ENCODE measurements at regions not wholly inside any gene's neighbourhood (a gene's known extent, or its start where the extent isn't known, plus 50 kb on each side); places are given as distances from the start of the nearest gene placed in this dataset.
A peak's percentile ranks its signal among the peaks of the same experiment; 100 is the strongest.

DNA sequence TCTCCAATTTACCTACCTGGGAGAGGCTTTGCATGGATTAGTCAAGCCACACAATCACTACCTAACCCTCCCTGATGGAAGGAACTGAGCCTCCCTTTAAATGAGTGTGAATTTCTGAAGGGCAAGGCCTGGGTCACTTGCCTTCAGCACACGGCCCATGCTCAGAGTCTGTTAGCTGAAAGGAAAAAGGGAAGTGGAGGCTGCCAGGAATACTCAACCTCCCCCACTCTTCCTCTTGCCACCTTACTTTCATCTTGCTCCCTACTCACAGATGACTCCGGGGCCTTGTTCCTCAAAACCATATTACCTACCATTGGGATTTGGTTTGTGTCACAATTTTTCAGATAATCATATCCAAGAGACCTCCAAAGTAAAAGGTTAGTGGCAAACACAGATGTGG lies 220.0 kb downstream of the ABHD5 start:
- Histone ChIP-seq H3K27ac (ENCODE audit: low read length) (no peak overlapping the region), H3K4me3 (ENCODE audit: low read length) (no peak overlapping the region), H3K27me3 (ENCODE audit: low read length) (no peaks in the 10 kb centered on the region), H3K9ac (ENCODE audit: low read length) (no peak overlapping the region), H3K4me2 (ENCODE audit: low read depth, low read length, poor library complexity, severe bottlenecking) (no peak overlapping the region), H4K20me1 (ENCODE audit: insufficient read depth, low read depth, low read length) (no peaks in the 10 kb centered on the region), H3K9me2 (replicated peaks; ENCODE audit: insufficient read depth, low read length) (no peaks in the 10 kb centered on the region), H3K9me3 (ENCODE audit: low read length) (no peaks in the 10 kb centered on the region), H3K4me1 (ENCODE audit: low read length) (peaks cover 84% of the 10 kb centered on the region), H3K36me3 (ENCODE audit: insufficient read depth, low read length) (no peaks in the 10 kb centered on the region), H3K79me2 (ENCODE audit: low read length) (no peaks in the 10 kb centered on the region), H2AFZ (ENCODE audit: low read length) (no peak overlapping the region)
- no peak for DNase-seq

- Histone ChIP-seq H3K9me3 (ENCODE audit: low read length) (no peaks in the 10 kb centered on the region), H2AFZ (ENCODE audit: low read length) (no peak overlapping the region), H4K20me1 (ENCODE audit: insufficient read depth, low read depth, low read length) (no peaks in the 10 kb centered on the region), H3K9ac (ENCODE audit: low read length) (no peak overlapping the region), H3K4me3 (ENCODE audit: low read length) (no peak overlapping the region), H3K27me3 (ENCODE audit: low read length) (no peaks in the 10 kb centered on the region), H3K9me2 (replicated peaks; ENCODE audit: insufficient read depth, low read length) (no peaks in the 10 kb centered on the region), H3K4me2 (ENCODE audit: low read depth, low read length, poor library complexity, severe bottlenecking) (no peak overlapping the region), H3K27ac (ENCODE audit: low read length) (no peak overlapping the region), H3K79me2 (ENCODE audit: low read length) (no peaks in the 10 kb centered on the region), H3K4me1 (ENCODE audit: low read length) (peaks cover 60% of the 10 kb centered on the region), H3K36me3 (ENCODE audit: insufficient read depth, low read length) (no peaks in the 10 kb centered on the region; the same call in 1 of the 2 replicates)
- no peak for DNase-seq
Measured at GRCh38 chr3:43913036-43913948, 222.6 kb downstream of the ABHD5 start.

DNA sequence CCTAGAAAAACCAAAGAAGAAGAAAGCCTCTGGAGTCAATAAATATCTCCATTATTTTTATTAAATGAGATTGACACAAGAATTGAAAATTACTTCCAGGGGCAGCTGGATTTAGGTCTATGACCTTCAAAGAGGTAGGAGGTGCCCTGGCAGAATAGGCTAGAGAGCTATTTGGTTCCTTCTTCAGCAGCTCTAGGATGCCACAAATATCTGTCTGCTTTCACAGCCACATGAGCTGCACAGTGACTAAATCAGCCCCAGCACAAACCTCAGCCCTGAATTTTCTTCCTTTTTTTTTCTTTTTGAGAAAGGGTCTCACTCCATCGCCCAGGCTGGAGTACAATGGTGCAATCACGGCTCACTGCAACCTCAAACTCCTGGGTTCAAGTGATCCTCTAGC lies 223.5 kb downstream of the ABHD5 start:
- H2AFZ ChIP-seq (ENCODE audit: low read length): no peak overlapping the region
- H3K4me1 ChIP-seq (ENCODE audit: low read length): peaks cover 61% of the 10 kb centered on the region
- no peak overlapping the region for H3K4me3 ChIP-seq (ENCODE audit: low read length)
- H3K27ac ChIP-seq (ENCODE audit: low read length): no peak overlapping the region
- H3K27me3 ChIP-seq (ENCODE audit: low read length): no peaks in the 10 kb centered on the region
- H3K36me3 ChIP-seq (ENCODE audit: insufficient read depth, low read length): no peaks in the 10 kb centered on the region; the same call in 1 of the 2 replicates
- no peaks in the 10 kb centered on the region for H4K20me1 ChIP-seq (ENCODE audit: insufficient read depth, low read depth, low read length)
- no peaks in the 10 kb centered on the region for H3K9me2 ChIP-seq (replicated peaks; ENCODE audit: insufficient read depth, low read length)
- no peaks in the 10 kb centered on the region for H3K79me2 ChIP-seq (ENCODE audit: low read length)
- no peak overlapping the region for H3K9ac ChIP-seq (ENCODE audit: low read length)
- no peaks in the 10 kb centered on the region for H3K9me3 ChIP-seq (ENCODE audit: low read length)
- H3K4me2 ChIP-seq (ENCODE audit: low read depth, low read length, poor library complexity, severe bottlenecking): no peak overlapping the region
- DNase-seq: no peak

DNA sequence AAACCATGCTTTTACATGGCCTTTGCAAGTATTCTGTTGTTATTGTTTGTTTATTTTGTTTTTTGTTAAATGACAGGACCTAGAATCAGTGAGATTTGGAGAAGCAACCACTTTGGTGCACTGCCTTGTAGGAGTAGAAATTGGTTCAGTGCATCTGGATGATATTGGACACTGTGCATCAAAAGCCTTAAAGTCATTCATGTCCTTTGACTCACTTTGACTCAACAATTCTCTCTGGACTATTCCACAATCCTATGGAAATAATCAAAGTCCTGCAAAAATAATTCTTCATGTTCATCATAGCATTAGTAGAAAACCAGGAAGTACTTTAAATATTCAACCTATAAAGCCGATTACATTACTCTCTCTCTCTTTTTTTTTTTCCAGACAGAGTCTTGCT lies 224.8 kb downstream of the ABHD5 start:
- no peak for DNase-seq
- H3K4me1 ChIP-seq (ENCODE audit: low read length): peaks cover 65% of the 10 kb centered on the region
- H3K4me2 ChIP-seq (ENCODE audit: low read depth, low read length, poor library complexity, severe bottlenecking): no peak overlapping the region
- no peak overlapping the region for H2AFZ ChIP-seq (ENCODE audit: low read length)
- no peak overlapping the region for H3K9ac ChIP-seq (ENCODE audit: low read length)
- no peaks in the 10 kb centered on the region for H3K27me3 ChIP-seq (ENCODE audit: low read length)
- H3K9me2 ChIP-seq (replicated peaks; ENCODE audit: insufficient read depth, low read length): no peaks in the 10 kb centered on the region
- no peaks in the 10 kb centered on the region for H3K9me3 ChIP-seq (ENCODE audit: low read length)
- no peak overlapping the region for H3K27ac ChIP-seq (ENCODE audit: low read length)
- no peaks in the 10 kb centered on the region; the same call in 1 of the 2 replicates for H3K36me3 ChIP-seq (ENCODE audit: insufficient read depth, low read length)
- H4K20me1 ChIP-seq (ENCODE audit: insufficient read depth, low read depth, low read length): no peaks in the 10 kb centered on the region
- no peaks in the 10 kb centered on the region for H3K79me2 ChIP-seq (ENCODE audit: low read length)
- no peak overlapping the region for H3K4me3 ChIP-seq (ENCODE audit: low read length)

DNA sequence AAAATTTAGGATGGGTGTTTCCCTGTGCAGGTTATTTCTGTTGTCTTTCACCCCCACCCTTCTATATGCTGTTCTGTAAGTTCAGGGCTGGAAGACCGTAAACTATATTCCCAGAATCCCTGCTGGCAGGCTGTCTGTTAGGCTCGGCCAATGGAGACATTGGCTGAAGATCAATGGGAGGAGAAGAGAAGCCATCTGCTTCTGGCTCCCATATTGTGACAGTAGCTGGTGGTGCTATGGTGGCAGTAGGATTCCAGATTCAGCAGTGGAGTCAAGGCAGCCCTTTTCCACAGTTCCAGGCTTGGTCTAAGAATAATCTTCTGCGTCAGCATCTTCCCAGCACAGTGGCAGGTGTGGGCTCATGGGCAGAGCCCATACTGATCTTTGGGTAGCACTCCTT lies 226.6 kb downstream of the ABHD5 start:
- Histone ChIP-seq H3K9me2 (replicated peaks; ENCODE audit: insufficient read depth, low read length) (no peaks in the 10 kb centered on the region), H4K20me1 (ENCODE audit: insufficient read depth, low read depth, low read length) (no peaks in the 10 kb centered on the region)

GRCh38 chr3:43919029-43919428 lies 228.3 kb downstream of the ABHD5 start:
- H3K36me3 ChIP-seq (ENCODE audit: insufficient read depth, low read length): no peaks in the 10 kb centered on the region; the same call in 1 of the 2 replicates
- no peaks in the 10 kb centered on the region for H3K9me2 ChIP-seq (replicated peaks; ENCODE audit: insufficient read depth, low read length)
- H3K9me3 ChIP-seq (ENCODE audit: low read length): no peaks in the 10 kb centered on the region
- no peaks in the 10 kb centered on the region for H3K79me2 ChIP-seq (ENCODE audit: low read length)
- no peaks in the 10 kb centered on the region for H4K20me1 ChIP-seq (ENCODE audit: insufficient read depth, low read depth, low read length)
- no peak overlapping the region for H3K27ac ChIP-seq (ENCODE audit: low read length)
- no peak for DNase-seq
- H3K4me1 ChIP-seq (ENCODE audit: low read length): peaks cover 68% of the 10 kb centered on the region
- no peak overlapping the region for H2AFZ ChIP-seq (ENCODE audit: low read length)
- no peak overlapping the region for H3K9ac ChIP-seq (ENCODE audit: low read length)
- no peak overlapping the region for H3K4me3 ChIP-seq (ENCODE audit: low read length)
- no peak overlapping the region for H3K4me2 ChIP-seq (ENCODE audit: low read depth, low read length, poor library complexity, severe bottlenecking)
- H3K27me3 ChIP-seq (ENCODE audit: low read length): no peaks in the 10 kb centered on the region

More for the DNA sequence above, 226.6 kb downstream of the ABHD5 start:
- Histone ChIP-seq H3K27me3 (ENCODE audit: low read length) (no peaks in the 10 kb centered on the region), H3K36me3 (ENCODE audit: insufficient read depth, low read length) (no peaks in the 10 kb centered on the region; the same call in 1 of the 2 replicates), H3K27ac (ENCODE audit: low read length) (no peak overlapping the region), H3K4me3 (ENCODE audit: low read length) (no peak overlapping the region), H3K4me1 (ENCODE audit: low read length) (peaks cover 65% of the 10 kb centered on the region), H3K4me2 (ENCODE audit: low read depth, low read length, poor library complexity, severe bottlenecking) (no peak overlapping the region), H3K9me3 (ENCODE audit: low read length) (no peaks in the 10 kb centered on the region), H3K9ac (ENCODE audit: low read length) (no peak overlapping the region), H3K79me2 (ENCODE audit: low read length) (no peaks in the 10 kb centered on the region), H2AFZ (ENCODE audit: low read length) (no peak overlapping the region)
- DNase-seq: no peak

DNA sequence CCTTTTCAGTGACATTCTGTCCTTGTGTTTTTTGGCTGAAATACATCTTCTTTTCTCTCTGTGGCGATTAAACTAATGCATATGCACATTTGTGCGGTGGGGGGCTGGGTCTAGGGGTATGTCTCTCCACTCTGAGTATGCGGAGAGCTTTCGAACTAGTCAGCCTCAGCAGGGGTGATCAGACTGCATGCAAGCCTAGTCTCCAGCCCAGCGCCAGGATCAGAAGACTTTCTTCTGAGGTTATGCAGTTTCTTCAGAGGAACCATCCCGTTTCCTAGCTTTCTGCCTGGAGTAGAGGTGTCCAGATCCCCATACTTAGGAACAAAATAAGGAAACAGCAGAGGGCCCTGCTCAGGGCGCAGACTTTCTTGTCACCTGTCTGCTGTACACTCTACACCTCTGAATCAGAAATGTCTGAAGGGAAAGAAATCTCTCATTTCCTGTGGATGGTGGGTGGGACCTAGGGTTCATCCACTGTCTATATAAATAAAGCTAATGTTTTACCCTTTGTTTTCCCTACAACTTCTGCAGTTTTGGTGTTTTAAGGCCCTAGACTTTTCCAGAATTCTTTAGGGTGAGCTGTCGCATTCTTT lies 230.4 kb downstream of the ABHD5 start:
- Histone ChIP-seq H3K4me2 (ENCODE audit: low read depth, low read length, poor library complexity, severe bottlenecking) (peak overlapping the region; percentile 85), H3K4me1 (ENCODE audit: low read length) (peaks cover 59% of the 10 kb centered on the region), H3K79me2 (ENCODE audit: low read length) (no peaks in the 10 kb centered on the region), H3K27me3 (ENCODE audit: low read length) (no peaks in the 10 kb centered on the region), H3K9me3 (ENCODE audit: low read length) (no peaks in the 10 kb centered on the region), H4K20me1 (ENCODE audit: insufficient read depth, low read depth, low read length) (no peaks in the 10 kb centered on the region), H3K4me3 (ENCODE audit: low read length) (peak overlapping the region; percentile 56), H3K27ac (ENCODE audit: low read length) (peak overlapping the region; percentile 68), H3K36me3 (ENCODE audit: insufficient read depth, low read length) (no peaks in the 10 kb centered on the region; the same call in 1 of the 2 replicates), H2AFZ (ENCODE audit: low read length) (peak overlapping the region; percentile 47), H3K9ac (ENCODE audit: low read length) (peak overlapping the region; percentile 42), H3K9me2 (replicated peaks; ENCODE audit: insufficient read depth, low read length) (no peaks in the 10 kb centered on the region)
- DNase-seq: peak; percentile 59

DNA sequence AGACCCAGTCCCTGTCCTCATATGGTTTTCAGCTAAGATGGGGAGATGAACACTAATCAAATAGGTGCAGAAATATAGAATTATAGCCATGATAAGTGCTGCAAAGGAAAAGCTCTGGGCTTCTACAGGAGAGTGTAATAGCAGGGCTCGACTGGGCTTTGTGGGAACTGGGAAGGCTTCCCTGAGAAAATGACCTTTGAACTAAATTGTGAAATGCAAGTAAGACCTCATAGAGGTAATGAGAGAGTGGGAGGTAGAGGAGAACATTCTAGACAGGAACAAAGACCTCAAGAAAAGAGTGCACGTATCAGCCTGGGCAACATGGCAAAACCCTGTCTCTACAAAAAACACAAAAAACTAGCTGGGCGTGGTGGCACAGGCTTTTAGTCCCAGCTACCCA lies 231.6 kb downstream of the ABHD5 start:
- no peaks in the 10 kb centered on the region for H3K9me3 ChIP-seq (ENCODE audit: low read length)
- no peaks in the 10 kb centered on the region for H3K36me3 ChIP-seq (ENCODE audit: insufficient read depth, low read length)
- no peaks in the 10 kb centered on the region for H3K27me3 ChIP-seq (ENCODE audit: low read length)
- no peaks in the 10 kb centered on the region for H3K9me2 ChIP-seq (replicated peaks; ENCODE audit: insufficient read depth, low read length)
- no peak for DNase-seq
- no peak overlapping the region for H3K4me3 ChIP-seq (ENCODE audit: low read length)
- H3K27ac ChIP-seq (ENCODE audit: low read length): no peak overlapping the region
- H3K9ac ChIP-seq (ENCODE audit: low read length): no peak overlapping the region
- H4K20me1 ChIP-seq (ENCODE audit: insufficient read depth, low read depth, low read length): no peaks in the 10 kb centered on the region
- H3K79me2 ChIP-seq (ENCODE audit: low read length): no peaks in the 10 kb centered on the region
- peaks cover 61% of the 10 kb centered on the region for H3K4me1 ChIP-seq (ENCODE audit: low read length)
- H3K4me2 ChIP-seq (ENCODE audit: low read depth, low read length, poor library complexity, severe bottlenecking): peak overlapping the region; percentile 85
- H2AFZ ChIP-seq (ENCODE audit: low read length): no peak overlapping the region

Measured in Karpas-422 (cell line).